Endothelial cell of umbilical vein (primary cell): ENCODE measurements at regions not wholly inside any gene's neighbourhood (a gene's known extent, or its start where the extent isn't known, plus 50 kb on each side); places are given as distances from the start of the nearest gene placed in this dataset.
A peak's percentile ranks its signal among the peaks of the same experiment; 100 is the strongest.

Experiments
- BruUV-seq: library from RNA; stranded (reverse); fragments of 400-500 nt; replicated peaks from 2 replicates; lab custom pipeline; 2021; lab: Mats Ljungman, UMichigan
- CTCF ChIA-PET: fragments of 300-600, 350-600 bp; sonication (Branson Sonifier 250); formaldehyde crosslinking; loops from one replicate; lab custom pipeline; 2021; ENCODE audit warnings: antibody characterized with exemption, inconsistent platforms; lab: Charles Lee
- POLR2A ChIA-PET: fragments of 300-600, 350-600 bp; sonication (Branson Sonifier 250); formaldehyde crosslinking; loops from one replicate; lab custom pipeline; 2021; ENCODE audit warnings: antibody characterized with exemption, inconsistent platforms; lab: Charles Lee
- DNase-seq: peaks from one replicate; pipeline ENCODE4 v3.0.0-alpha.2; 2011; ENCODE audit warnings: low read depth, low spot score
- FAIRE-seq: peaks from 2 replicates; lab custom pipeline; 2011; peaks lifted over from hg19 to GRCh38; lab: Jason Lieb, UNC
- H2AFZ ChIP-seq: 2 replicates; pipeline ENCODE4 v1.6.0; 2012; ENCODE audit warnings: low read depth, low read length, control low read depth, inconsistent platforms
- H3K27ac ChIP-seq: 2 replicates; pipeline ENCODE4 v1.5.1; 2011; ENCODE audit warnings: low read depth, mild to moderate bottlenecking, control low read depth, low read length, moderate library complexity; ENCODE audit not compliant: insufficient read depth
- H3K27me3 ChIP-seq, 2 experiments: 2 replicates each; pipeline versions ENCODE4 v1.6.0 to v1.6.1; 2011; ENCODE audit warnings: low read length in 2 of 2, mixed read lengths in 1 of 2; ENCODE audit not compliant: control insufficient read depth in 2 of 2, insufficient read depth in 2 of 2
- H3K36me3 ChIP-seq, 2 experiments: 2 replicates in 1 of 2; 3 replicates in 1 of 2; pipeline ENCODE4 v1.5.1; 2011; ENCODE audit warnings: low read length in 2 of 2, mild to moderate bottlenecking in 1 of 2, moderate library complexity in 1 of 2; ENCODE audit not compliant: control insufficient read depth in 2 of 2, insufficient read depth in 2 of 2; ENCODE audit errors: extremely low read depth in 1 of 2
- H3K4me1 ChIP-seq: 3 replicates; pipeline ENCODE4 v1.5.1; 2011; ENCODE audit warnings: mild to moderate bottlenecking, low read length; ENCODE audit not compliant: control insufficient read depth, insufficient read depth; ENCODE audit errors: extremely low read depth
- H3K4me2 ChIP-seq: 2 replicates; pipeline ENCODE4 v1.6.1; 2011; ENCODE audit warnings: low read length, control low read depth, mixed read lengths; ENCODE audit not compliant: insufficient read depth
- H3K4me3 ChIP-seq, 3 experiments: fragments of 200-600 bp in 1 of 3; sonication (generic), shearing (Covaris generic) in 1 of 3; replicated peaks in 1 of 3; 2 replicates each; pipeline ENCODE4 v1.5.1; 2011 to 2016; ENCODE audit warnings: control low read depth in 3 of 3, low read length in 3 of 3, mild to moderate bottlenecking in 2 of 3, inconsistent platforms in 1 of 3, low read depth in 1 of 3, moderate library complexity in 1 of 3; ENCODE audit not compliant: insufficient read depth in 1 of 3
- H3K79me2 ChIP-seq: 2 replicates; pipeline ENCODE4 v1.6.0; 2012; ENCODE audit warnings: low read length, inconsistent platforms; ENCODE audit not compliant: control insufficient read depth, insufficient read depth
- H3K9ac ChIP-seq: replicated peaks from 2 replicates; pipeline ENCODE3; 2011; ENCODE audit warnings: low read length, control low read depth; ENCODE audit not compliant: insufficient read depth; ENCODE audit errors: extremely low read depth
- H3K9me1 ChIP-seq: replicated peaks from 3 replicates; pipeline ENCODE4 v1.6.0; 2011; ENCODE audit warnings: mild to moderate bottlenecking, low read length; ENCODE audit not compliant: control insufficient read depth, insufficient read depth; ENCODE audit errors: extremely low read depth
- H3K9me3 ChIP-seq: replicated peaks from 2 replicates; pipeline ENCODE4 v1.5.1; 2012; ENCODE audit warnings: low read length, inconsistent platforms; ENCODE audit not compliant: control insufficient read depth, insufficient read depth
- H4K20me1 ChIP-seq: replicated peaks from 2 replicates; pipeline ENCODE3; 2011; ENCODE audit warnings: mild to moderate bottlenecking, low read length; ENCODE audit not compliant: control insufficient read depth, insufficient read depth; ENCODE audit errors: extremely low read depth
- CTCF ChIP-seq, 2 donors: IDR thresholded peaks; 1 replicate in 1 of 2; 2 replicates in 1 of 2; pipeline ENCODE4 v1.5.1; 2011; ENCODE audit warnings: low read length in 2 of 2, mild to moderate bottlenecking in 2 of 2, moderate library complexity in 2 of 2, control low read depth in 1 of 2, inconsistent platforms in 1 of 2, low read depth in 1 of 2; ENCODE audit not compliant: insufficient read depth in 1 of 2; ENCODE audit errors: extremely low read depth in 1 of 2
- EZH2 ChIP-seq: IDR thresholded peaks from 2 replicates; pipeline ENCODE4 v1.6.1; 2012; ENCODE audit warnings: borderline replicate concordance, low read depth, mild to moderate bottlenecking, moderate library complexity, low read length, inconsistent platforms; ENCODE audit not compliant: severe bottlenecking
- FOS ChIP-seq: IDR thresholded peaks from 2 replicates; pipeline ENCODE4 v1.6.1; 2011; ENCODE audit warnings: mild to moderate bottlenecking, low read length, moderate library complexity, borderline replicate concordance; ENCODE audit not compliant: insufficient read depth
- GATA2 ChIP-seq: IDR thresholded peaks from 2 replicates; pipeline ENCODE4 v1.7.0; 2011; ENCODE audit warnings: low read depth, mild to moderate bottlenecking, moderate library complexity, mixed read lengths, low read length; ENCODE audit not compliant: insufficient read length, insufficient read depth
- JUN ChIP-seq: IDR thresholded peaks from 2 replicates; pipeline ENCODE4 v1.6.1; 2011; ENCODE audit warnings: borderline replicate concordance, low read depth; ENCODE audit not compliant: insufficient read length, insufficient read depth
- MYC ChIP-seq: IDR thresholded peaks from one replicate; pipeline ENCODE4 v1.6.1; 2011; ENCODE audit warnings: mild to moderate bottlenecking, low read depth, low read length
- POLR2A ChIP-seq: IDR thresholded peaks from 2 replicates; pipeline ENCODE4 v1.6.1; 2012; ENCODE audit warnings: low read depth, mild to moderate bottlenecking, control low read depth, low read length
- POLR2AphosphoS5 ChIP-seq: IDR thresholded peaks from 2 replicates; pipeline ENCODE4 v1.6.1; 2012; ENCODE audit warnings: low read depth, mild to moderate bottlenecking, control low read depth, low read length, moderate library complexity; ENCODE audit not compliant: insufficient read depth
- dilution Hi-C: fragments of 300-500 bp; cut with MboI; formaldehyde crosslinking; loops from one replicate; pipeline ENCODE4 v1.15.0; 2019; ENCODE audit warnings: low sequenced_read_pairs; ENCODE audit not compliant: extremely low pct_ligation_motif_present
- intact Hi-C: fragments of 100-400 bp; cut with micrococcal nuclease; formaldehyde crosslinking; loops from one replicate; pipeline ENCODE4 v1.10.0; 2022
- TF ChIP-seq, protein P1 (sequence below): IDR thresholded peaks from 2 replicates; pipeline ENCODE4 v1.6.1; 2011; ENCODE audit not compliant: insufficient read depth, insufficient read length

GRCh38 chr4:101414496-101414895 lies 67.2 kb upstream of the PPP3CA start:
- H3K4me3 ChIP-seq = no peak overlapping the region
- H3K9me3 ChIP-seq = no peaks in the 10 kb centered on the region
- intact Hi-C loops = no loop called here
- dilution Hi-C loops = no loop called here
- H2AFZ ChIP-seq = no peak overlapping the region
- H3K27me3 ChIP-seq = no peaks in the 10 kb centered on the region
- no peak overlapping the region for H3K27ac ChIP-seq
- H3K36me3 ChIP-seq = no peaks in the 10 kb centered on the region
- FAIRE-seq (peak; percentile 84), DNase-seq (peak; percentile 82)
- ChIA-PET CTCF (no interaction called here), POLR2A (no interaction called here)
- no peak overlapping the region for H3K9ac ChIP-seq
- no peaks in the 10 kb centered on the region for H3K79me2 ChIP-seq
- H4K20me1 ChIP-seq = no peaks in the 10 kb centered on the region
- H3K4me1 ChIP-seq = peaks cover 19% of the 10 kb centered on the region
- H3K9me1 ChIP-seq = no peaks in the 10 kb centered on the region
- no TSS peak for BruUV-seq
- no peak for TF ChIP-seq POLR2A
- no peak for TF ChIP-seq FOS
- TF ChIP-seq, protein P1, sequence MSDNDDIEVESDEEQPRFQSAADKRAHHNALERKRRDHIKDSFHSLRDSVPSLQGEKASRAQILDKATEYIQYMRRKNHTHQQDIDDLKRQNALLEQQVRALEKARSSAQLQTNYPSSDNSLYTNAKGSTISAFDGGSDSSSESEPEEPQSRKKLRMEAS = no peak
- no peak for TF ChIP-seq JUN
- TF ChIP-seq GATA2 = no peak
- no peak for TF ChIP-seq MYC
- TF ChIP-seq CTCF (IDR thresholded peaks at IDR 0.05; ENCODE audit: extremely low read depth in 1 of 2, insufficient read depth in 1 of 2, low read depth in 1 of 2, low read length in 2 of 2) = no peak
- no peak for TF ChIP-seq EZH2
- no peak for TF ChIP-seq POLR2AphosphoS5
- peak overlapping the region; percentile 11 for H3K4me2 ChIP-seq
